AG10803 (cell line): ENCODE measurements at regions not wholly inside any gene's neighbourhood (a gene's known extent, or its start where the extent isn't known, plus 50 kb on each side); places are given as distances from the start of the nearest gene placed in this dataset.

Experiments
- DNase-seq: peaks from one replicate; pipeline ENCODE4 v3.0.0; 2010; ENCODE audit warnings: low read depth
- H3K4me3 ChIP-seq: 2 replicates; pipeline ENCODE4 v1.5.1; 2011; ENCODE audit warnings: mild to moderate bottlenecking, low read length, control low read depth
- CTCF ChIP-seq: conservative IDR thresholded peaks from 2 replicates; pipeline ENCODE4 v1.5.1; 2011; ENCODE audit warnings: mild to moderate bottlenecking, low read length, control low read depth, inconsistent platforms

- no peak for TF ChIP-seq CTCF
- no peak overlapping the region for H3K4me3 ChIP-seq
- no peak for DNase-seq
Observed at GRCh38 chr10:108982159-108982558, 941.2 kb downstream of the XPNPEP1 start.

- no peak for TF ChIP-seq CTCF
- no peak for DNase-seq
- no peak overlapping the region for H3K4me3 ChIP-seq
Observed at GRCh38 chr10:108980869-108981268, 942.4 kb downstream of the XPNPEP1 start.

GRCh38 chr10:108975459-108976058, 947.8 kb downstream of the XPNPEP1 start:
- TF ChIP-seq CTCF: no peak
- no peak overlapping the region for H3K4me3 ChIP-seq
- no peak for DNase-seq

GRCh38 chr10:108970016-108970415, 953.3 kb downstream of the XPNPEP1 start:
- H3K4me3 ChIP-seq: no peak overlapping the region
- DNase-seq: peak; percentile 10

GRCh38 chr10:108966411-108966810, 956.9 kb downstream of the XPNPEP1 start:
- DNase-seq: no peak
- no peak overlapping the region for H3K4me3 ChIP-seq
- TF ChIP-seq CTCF: no peak

More at GRCh38 chr10:108970016-108970415, 953.3 kb downstream of the XPNPEP1 start:
- no peak for TF ChIP-seq CTCF

- DNase-seq: no peak
- no peak for TF ChIP-seq CTCF
- H3K4me3 ChIP-seq: no peak overlapping the region
Observed at GRCh38 chr10:108966005-108966404, 957.3 kb downstream of the XPNPEP1 start.

- H3K4me3 ChIP-seq: no peak overlapping the region
- TF ChIP-seq CTCF: no peak
- no peak for DNase-seq
Observed at GRCh38 chr10:108962172-108962571, 961.1 kb downstream of the XPNPEP1 start.
